Stimulated activated CD4-positive, alpha-beta T cell treated with anti-CD3 and anti-CD28 coated beads, Interleukin-2, amount 100 ng/mL, for 4 hours (primary cell): ENCODE measurements at regions not wholly inside any gene's neighbourhood (a gene's known extent, or its start where the extent isn't known, plus 50 kb on each side); places are given as distances from the start of the nearest gene placed in this dataset.

Experiments
- DNase-seq: peaks from one replicate; pipeline ENCODE4 v3.0.0-alpha.2; 2020; ENCODE audit warnings: low read depth

- no peak for DNase-seq
Measured at GRCh38 chr3:150090006-150090405, 119.3 kb upstream of the PFN2 start.

GRCh38 chr3:150084128-150084527, 113.4 kb upstream of the PFN2 start:
- no peak for DNase-seq

GRCh38 chr3:150083655-150084042, 113.0 kb upstream of the PFN2 start:
- DNase-seq, result no peak

GRCh38 chr3:150082898-150083654, 112.4 kb upstream of the PFN2 start:
- no peak for DNase-seq

- DNase-seq, result no peak
Measured at GRCh38 chr3:150081084-150081483, 110.4 kb upstream of the PFN2 start.

- DNase-seq, result no peak
Measured at GRCh38 chr3:150080058-150080730, 109.5 kb upstream of the PFN2 start.

- no peak for DNase-seq
Measured at GRCh38 chr3:150079029-150079739, 108.5 kb upstream of the PFN2 start.

- DNase-seq, result no peak
Measured at GRCh38 chr3:150077581-150078247, 107.0 kb upstream of the PFN2 start.

- DNase-seq, result no peak
Measured at GRCh38 chr3:150077107-150077506, 106.4 kb upstream of the PFN2 start.

GRCh38 chr3:150076443-150076842, 105.7 kb upstream of the PFN2 start:
- no peak for DNase-seq

GRCh38 chr3:150075417-150075865, 104.7 kb upstream of the PFN2 start:
- no peak for DNase-seq

GRCh38 chr3:150074697-150075416, 104.2 kb upstream of the PFN2 start:
- no peak for DNase-seq

- no peak for DNase-seq
Measured at GRCh38 chr3:150074277-150074676, 103.6 kb upstream of the PFN2 start.

GRCh38 chr3:150073513-150073912, 102.8 kb upstream of the PFN2 start:
- DNase-seq, result no peak

- no peak for DNase-seq
Measured at GRCh38 chr3:150073031-150073430, 102.3 kb upstream of the PFN2 start.

- no peak for DNase-seq
Measured at GRCh38 chr3:150072576-150072975, 101.9 kb upstream of the PFN2 start.

GRCh38 chr3:150070271-150070670, 99.6 kb upstream of the PFN2 start:
- no peak for DNase-seq

- DNase-seq, result no peak
Measured at GRCh38 chr3:150069633-150070032, 98.9 kb upstream of the PFN2 start.

GRCh38 chr3:150069154-150069527, 98.4 kb upstream of the PFN2 start:
- DNase-seq, result no peak

GRCh38 chr3:150068440-150069153, 97.9 kb upstream of the PFN2 start:
- no peak for DNase-seq

GRCh38 chr3:150067561-150067960, 96.9 kb upstream of the PFN2 start:
- DNase-seq, result no peak
